Thyroid gland (tissue), 4 donors: ENCODE measurements at regions not wholly inside any gene's neighbourhood (a gene's known extent, or its start where the extent isn't known, plus 50 kb on each side); places are given as distances from the start of the nearest gene placed in this dataset.

ENCODE experiments used
- POLR2A ChIP-seq, 2 donors: fragments of 450-650 bp; IDR thresholded peaks; one replicate each; pipeline ENCODE4 v1.6.1; 2017; ENCODE audit warnings: antibody characterized with exemption in 2 of 2, mild to moderate bottlenecking in 2 of 2, moderate library complexity in 1 of 2
- TF ChIP-seq, protein P1 (sequence below), 6 experiments: fragments of 200-600 bp in 3 of 6; fragments of 450-650 bp in 3 of 6; sonication (generic) in 3 of 6; IDR thresholded peaks; one replicate each; pipeline ENCODE4 v1.5.1; 2016 to 2019; ENCODE audit warnings: antibody characterized with exemption in 6 of 6, mild to moderate bottlenecking in 2 of 6, inconsistent platforms in 1 of 6, moderate library complexity in 1 of 6

DNA sequence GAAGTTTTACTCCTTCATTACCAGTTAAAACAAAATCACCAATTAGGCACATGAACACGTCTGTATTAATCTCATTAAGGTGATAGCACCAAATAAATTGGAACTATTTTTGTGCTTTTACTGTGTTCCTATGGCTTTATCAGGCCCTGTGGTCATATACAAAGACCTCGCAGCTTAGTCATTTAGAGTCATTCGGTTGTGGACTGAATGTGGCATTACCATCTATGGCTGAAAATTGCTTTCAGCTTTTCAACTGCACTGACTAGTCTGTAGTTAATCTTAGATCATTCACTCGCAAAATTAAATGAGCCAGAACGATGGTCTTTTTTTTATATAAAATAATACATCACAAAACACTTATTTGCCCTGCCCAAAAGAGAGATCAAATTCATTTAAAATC, 601.7 kb downstream of the NR4A2 start:
- TF ChIP-seq, protein P1, sequence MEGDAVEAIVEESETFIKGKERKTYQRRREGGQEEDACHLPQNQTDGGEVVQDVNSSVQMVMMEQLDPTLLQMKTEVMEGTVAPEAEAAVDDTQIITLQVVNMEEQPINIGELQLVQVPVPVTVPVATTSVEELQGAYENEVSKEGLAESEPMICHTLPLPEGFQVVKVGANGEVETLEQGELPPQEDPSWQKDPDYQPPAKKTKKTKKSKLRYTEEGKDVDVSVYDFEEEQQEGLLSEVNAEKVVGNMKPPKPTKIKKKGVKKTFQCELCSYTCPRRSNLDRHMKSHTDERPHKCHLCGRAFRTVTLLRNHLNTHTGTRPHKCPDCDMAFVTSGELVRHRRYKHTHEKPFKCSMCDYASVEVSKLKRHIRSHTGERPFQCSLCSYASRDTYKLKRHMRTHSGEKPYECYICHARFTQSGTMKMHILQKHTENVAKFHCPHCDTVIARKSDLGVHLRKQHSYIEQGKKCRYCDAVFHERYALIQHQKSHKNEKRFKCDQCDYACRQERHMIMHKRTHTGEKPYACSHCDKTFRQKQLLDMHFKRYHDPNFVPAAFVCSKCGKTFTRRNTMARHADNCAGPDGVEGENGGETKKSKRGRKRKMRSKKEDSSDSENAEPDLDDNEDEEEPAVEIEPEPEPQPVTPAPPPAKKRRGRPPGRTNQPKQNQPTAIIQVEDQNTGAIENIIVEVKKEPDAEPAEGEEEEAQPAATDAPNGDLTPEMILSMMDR (IDR thresholded peaks at IDR 0.05): no peak
- TF ChIP-seq POLR2A (IDR thresholded peaks at IDR 0.05): no peak
